HepG2 (cell line): ENCODE measurements at regions not wholly inside any gene's neighbourhood (a gene's known extent, or its start where the extent isn't known, plus 50 kb on each side); places are given as distances from the start of the nearest gene placed in this dataset.
A peak's percentile ranks its signal among the peaks of the same experiment; 100 is the strongest.

Source experiments
- ATAC-seq: fragments of 200-7000 bp; cut with Tn5 transposase; 3 replicates; pipeline ENCODE4 v1.9.1; 2020; ENCODE audit warnings: mild to moderate bottlenecking, moderate library complexity
- BruUV-seq: library from RNA; stranded (reverse); fragments of 400-500 nt; replicated peaks from 2 replicates; lab custom pipeline; 2021; lab: Mats Ljungman, UMichigan
- CTCF ChIA-PET: fragments of 300-600 bp; formaldehyde crosslinking; extraction: SDS; loops from one replicate; lab custom pipeline; 2021; ENCODE audit warnings: low total read pairs, inconsistent platforms, low intra/inter-chr PET ratio; lab: Yijun Ruan, JAX
- POLR2A ChIA-PET: fragments of 350-600 bp; sonication (Branson Sonifier 250); formaldehyde crosslinking; loops from one replicate; lab custom pipeline; 2020; ENCODE audit warnings: antibody characterized with exemption, inconsistent platforms; lab: Yijun Ruan, JAX
- DNase-seq: peaks from one replicate; pipeline ENCODE4 v3.0.0-alpha.2; 2015; ENCODE audit warnings: low spot score
- FAIRE-seq: peaks from 3 replicates; lab custom pipeline; 2011; peaks lifted over from hg19 to GRCh38; lab: Jason Lieb, UNC
- H2AFZ ChIP-seq: one replicate; pipeline ENCODE4 v1.6.1; 2011; ENCODE audit warnings: low read length, inconsistent platforms
- H3K27ac ChIP-seq: fragments of 300-600 bp; 3 replicates; pipeline ENCODE4 v1.8.0; 2011; ENCODE audit warnings: mixed run types, mild to moderate bottlenecking, mixed read lengths, low read length, inconsistent platforms; ENCODE audit not compliant: insufficient read depth; ENCODE audit errors: extremely low read length
- H3K27me3 ChIP-seq, 2 experiments: fragments of 200-600 bp in 1 of 2; 2 replicates in 1 of 2; 3 replicates in 1 of 2; pipeline versions ENCODE4 v1.6.0 to v1.8.0; 2011; ENCODE audit warnings: low read length in 2 of 2, mild to moderate bottlenecking in 2 of 2, moderate library complexity in 2 of 2, inconsistent platforms in 1 of 2; ENCODE audit not compliant: insufficient read depth in 2 of 2, control insufficient read depth in 1 of 2
- H3K36me3 ChIP-seq, 2 experiments: fragments of 200-600 bp in 1 of 2; replicated peaks in 1 of 2; 2 replicates in 1 of 2; 3 replicates in 1 of 2; pipeline versions ENCODE4 v1.5.1 to v1.8.0; 2011; ENCODE audit warnings: low read length in 2 of 2, inconsistent platforms in 1 of 2; ENCODE audit not compliant: insufficient read depth in 2 of 2, control insufficient read depth in 1 of 2
- H3K4me1 ChIP-seq: 2 replicates; pipeline ENCODE4 v1.5.1; 2012; ENCODE audit warnings: low read length, inconsistent platforms; ENCODE audit not compliant: insufficient read depth
- H3K4me2 ChIP-seq: 2 replicates; pipeline ENCODE4 v1.6.0; 2011; ENCODE audit warnings: low read depth, low read length, inconsistent platforms
- H3K4me3 ChIP-seq, 3 experiments: fragments of 200-600 bp in 1 of 3; sonication (generic), shearing (Covaris generic) in 1 of 3; replicated peaks in 1 of 3; 2 replicates each; pipeline ENCODE4 v1.5.1; 2011 to 2016; ENCODE audit warnings: low read length in 3 of 3, inconsistent platforms in 2 of 3, low read depth in 2 of 3, mild to moderate bottlenecking in 2 of 3, control low read depth in 1 of 3, mixed read lengths in 1 of 3; ENCODE audit not compliant: insufficient read depth in 1 of 3
- H3K79me2 ChIP-seq: one replicate; pipeline ENCODE4 v1.6.1; 2011; ENCODE audit warnings: low read length, inconsistent platforms; ENCODE audit not compliant: insufficient read depth
- H3K9ac ChIP-seq: 2 replicates; pipeline ENCODE4 v1.6.0; 2011; ENCODE audit warnings: mild to moderate bottlenecking, low read depth, low read length, inconsistent platforms; ENCODE audit not compliant: insufficient read depth
- H3K9me3 ChIP-seq: 2 replicates; pipeline ENCODE4 v1.5.1; 2012; ENCODE audit warnings: mild to moderate bottlenecking, low read length
- H4K20me1 ChIP-seq: 2 replicates; pipeline ENCODE4 v1.6.0; 2011; ENCODE audit warnings: inconsistent platforms, mild to moderate bottlenecking, low read length, moderate library complexity; ENCODE audit not compliant: insufficient read depth
- ARNT2 ChIP-seq: sonication (generic); formaldehyde crosslinking; IDR thresholded peaks from 2 replicates; pipeline ENCODE4 v1.8.0; 2022; ENCODE audit warnings: mild to moderate bottlenecking, low read depth, missing genetic modification reagents, moderate library complexity
- EP300 ChIP-seq, 3 experiments: sonication (generic) in 1 of 3; formaldehyde crosslinking in 1 of 3; IDR thresholded peaks; 2 replicates each; pipeline versions ENCODE4 v1.5.1 to v1.6.1; 2011 to 2020; ENCODE audit warnings: low read depth in 2 of 3, low read length in 2 of 3, borderline replicate concordance in 1 of 3, improper control_type of control experiment in 1 of 3, mild to moderate bottlenecking in 1 of 3, missing genetic modification reagents in 1 of 3, moderate library complexity in 1 of 3
- GATAD2A ChIP-seq: IDR thresholded peaks from 2 replicates; pipeline ENCODE4 v1.6.1; 2016
- MEF2D ChIP-seq: sonication (generic); formaldehyde crosslinking; IDR thresholded peaks from 2 replicates; pipeline ENCODE4 v1.5.1; 2020; ENCODE audit warnings: mild to moderate bottlenecking, missing genetic modification reagents
- RARG ChIP-seq: sonication (generic); formaldehyde crosslinking; IDR thresholded peaks from 2 replicates; pipeline ENCODE4 v1.4.0; 2020; ENCODE audit warnings: low read depth, mild to moderate bottlenecking, missing genetic modification reagents
- RBM39 ChIP-seq: fragments of 200-400 bp; formaldehyde crosslinking; IDR thresholded peaks from one replicate; pipeline ENCODE4 v1.6.1; 2018; ENCODE audit warnings: antibody characterized with exemption, mild to moderate bottlenecking, low read depth, low read length; ENCODE audit not compliant: poor library complexity, severe bottlenecking
- SIN3B ChIP-seq: fragments of 150-350 bp; IDR thresholded peaks from 2 replicates; pipeline ENCODE4 v1.6.1; 2014; ENCODE audit warnings: low read length
- ZNF350 ChIP-seq: sonication (generic); formaldehyde crosslinking; IDR thresholded peaks from 2 replicates; pipeline ENCODE4 v1.4.0; 2020; ENCODE audit warnings: mild to moderate bottlenecking, low read depth, missing genetic modification reagents, borderline replicate concordance
- ZNF607 ChIP-seq: sonication (generic); formaldehyde crosslinking; IDR thresholded peaks from 2 replicates; pipeline ENCODE4 v1.5.1; 2020; ENCODE audit warnings: missing genetic modification reagents, mild to moderate bottlenecking, borderline replicate concordance
- ZNF772 ChIP-seq: sonication (generic); formaldehyde crosslinking; IDR thresholded peaks from 2 replicates; pipeline ENCODE4 v1.5.0; 2020; ENCODE audit warnings: mild to moderate bottlenecking, missing genetic modification reagents
- WGBS: methylation state at CpG from one replicate; pipeline ENCODE4 v1.1.6; 2017; ENCODE audit warnings: low lambda C conversion rate; 5-methylcytosine and 5-hydroxymethylcytosine counted together
- in situ Hi-C: cut with HindIII; loops from 2 replicates; pipeline ENCODE4 v1.10.0; 2017; ENCODE audit warnings: low pct_unique_long_range_greater_than_20kb; ENCODE audit not compliant: extremely low pct_ligation_motif_present
- intact Hi-C: fragments of 100-400 bp; cut with micrococcal nuclease; formaldehyde crosslinking; loops from one replicate; pipeline ENCODE4 v1.10.0; 2022; ENCODE audit not compliant: unreplicated experiment

DNA sequence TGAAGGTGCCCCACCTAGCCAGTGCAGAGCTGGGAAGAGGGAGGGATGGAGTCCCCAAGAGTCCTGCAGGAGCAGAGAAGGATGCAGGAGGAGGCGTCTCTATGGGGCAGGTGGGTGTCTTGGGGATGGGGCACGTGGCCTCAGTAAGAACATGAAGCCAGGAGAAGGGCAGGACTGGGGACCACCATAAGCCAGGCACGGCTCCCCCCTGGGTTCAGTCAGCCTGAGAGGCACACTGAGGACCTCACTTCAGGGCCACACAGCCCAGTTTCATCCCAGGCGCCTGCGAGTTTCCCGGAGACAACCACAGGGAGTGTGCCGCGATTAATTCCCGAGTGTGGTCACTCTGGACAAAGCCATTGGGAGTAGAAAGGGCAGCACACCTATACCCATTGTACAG lies 120.3 kb downstream of the GYPC start:
- 82% methylated on average over 2 of the region's 9 CpGs for WGBS
- ATAC-seq = peak; percentile 18
- no peaks in the 10 kb centered on the region for H4K20me1 ChIP-seq
- no peak overlapping the region for H2AFZ ChIP-seq
- H3K9ac ChIP-seq = no peak overlapping the region
- H3K4me3 ChIP-seq = no peak overlapping the region; a peak in 1 of 6 replicates
- ChIA-PET CTCF (interaction anchor here (1.1 to 3.4 kb wide), 2 partner anchors 245 to 248 kb away, joined by 3 to 21 read pairs; no protein-coding TSS in a partner anchor), POLR2A (interaction anchor here (0.5 kb wide), 1 partner anchor 761 kb away, joined by 3 read pairs; no protein-coding TSS in a partner anchor)
- no peak for TF ChIP-seq RARG
- intact Hi-C loops (no loop called here), in situ Hi-C loops (loop anchor here (5.0 to 25.0 kb wide), 3 partner anchors 249 to 1964 kb away; no protein-coding TSS in a partner anchor)
- H3K9me3 ChIP-seq = no peaks in the 10 kb centered on the region
- H3K36me3 ChIP-seq = no peaks in the 10 kb centered on the region
- 0 out of 2 replicates have a peak overlapping the region, but pooled peaks have one; percentile 15 for H3K4me2 ChIP-seq
- no peak for FAIRE-seq
- H3K4me1 ChIP-seq = peaks cover 8% of the 10 kb centered on the region
- H3K27me3 ChIP-seq = peaks cover 8 to 67% of the 10 kb centered on the region in 2 experiments; a peak in 4 of 5 replicates
- H3K79me2 ChIP-seq = no peaks in the 10 kb centered on the region
- no peak for DNase-seq
- H3K27ac ChIP-seq = no peak overlapping the region
- BruUV-seq = no TSS peak

GRCh38 chr2:126776692-126777619 lies 121.0 kb downstream of the GYPC start:
- H4K20me1 ChIP-seq = no peaks in the 10 kb centered on the region
- peak overlapping the region; percentile 91 for H3K4me2 ChIP-seq
- H3K36me3 ChIP-seq = no peaks in the 10 kb centered on the region
- no peak overlapping the region for H3K27ac ChIP-seq
- DNase-seq (peak; percentile 40), ATAC-seq (peak; percentile 91), FAIRE-seq (peak; percentile 87)
- H3K79me2 ChIP-seq = no peaks in the 10 kb centered on the region
- H3K4me3 ChIP-seq = peak overlapping the region; percentile 33 to 71 (median 42); a peak in 5 of 6 replicates
- intact Hi-C loops (no loop called here), in situ Hi-C loops (loop anchor here (5.0 to 25.0 kb wide), 3 partner anchors 250 to 1965 kb away; no protein-coding TSS in a partner anchor)
- BruUV-seq = no TSS peak
- H2AFZ ChIP-seq = no peak overlapping the region
- 12% methylated on average over 43 of the region's 68 CpGs for WGBS
- H3K27me3 ChIP-seq = peaks cover 8 to 63% of the 10 kb centered on the region in 2 experiments; a peak in 4 of 5 replicates
- peaks cover 8% of the 10 kb centered on the region for H3K4me1 ChIP-seq
- H3K9ac ChIP-seq = peak overlapping the region; percentile 24; the same call in 1 of the 2 replicates
- POLR2A ChIA-PET = interaction anchor here (0.5 kb wide), 1 partner anchor 761 kb away, joined by 3 read pairs; no protein-coding TSS in a partner anchor
- CTCF ChIA-PET = interaction anchor here (0.7 to 3.4 kb wide), 4 partner anchors 246 to 532 kb away, joined by 3 to 21 read pairs (median 6); no protein-coding TSS in a partner anchor
- H3K9me3 ChIP-seq = no peaks in the 10 kb centered on the region
- no peak for TF ChIP-seq EP300 (IDR thresholded peaks at IDR 0.05; ENCODE audit: low read depth in 2 of 2, low read length in 2 of 2)
- no peak for TF ChIP-seq EP300 (CRISPR knock-in tag; IDR thresholded peaks at IDR 0.05; ENCODE audit: borderline replicate concordance)
- TF ChIP-seq GATAD2A (CRISPR knock-in tag) = no peak
- TF ChIP-seq ZNF772 (CRISPR knock-in tag) = peak; percentile 30; the same call in 1 of the 2 replicates
- 0 out of 2 replicates have a peak, but pooled peaks have one; percentile 58 for TF ChIP-seq ARNT2 (CRISPR knock-in tag)
- no peak for TF ChIP-seq SIN3B
- 0 out of 2 replicates have a peak, but pooled peaks have one; percentile 35 for TF ChIP-seq MEF2D (CRISPR knock-in tag)
- TF ChIP-seq ZNF350 (CRISPR knock-in tag) = peak; percentile 68; the same call in 1 of the 2 replicates
- peak; percentile 44; the same call in 1 of the 2 replicates for TF ChIP-seq ZNF607 (CRISPR knock-in tag)
- peak; percentile 53 for TF ChIP-seq RBM39
